ENCODE measurements at regions not wholly inside any gene's neighbourhood (a gene's known extent, or its start where the extent isn't known, plus 50 kb on each side); places are given as distances from the start of the nearest gene placed in this dataset.
"Not testable (repeated sequence)": the region's sequence is repeated elsewhere in the genome, so short reads cannot be mapped to it uniquely, and the experiment has no call there.

GRCh38 chr17:62239569-62239968 lies 140.8 kb upstream of the EFCAB3 start:
- H3K56ac ChIP-seq (ENCODE audit: low read length); H3K36me3 ChIP-seq (ENCODE audit: control insufficient read depth, insufficient read depth, low read length); H3K4me2 ChIP-seq (ENCODE audit: low read length); H2AK5ac ChIP-seq (ENCODE audit: low read length); H3K4me1 ChIP-seq (ENCODE audit: control insufficient read depth, low read depth, low read length); H3K27me3 ChIP-seq (ENCODE audit: insufficient read depth, low read length, poor library complexity); DNase-seq; H3K4ac ChIP-seq (ENCODE audit: low read depth, low read length); H3K9ac ChIP-seq (ENCODE audit: low read length); H3K23ac ChIP-seq (ENCODE audit: low read length); H2BK15ac ChIP-seq (replicated peaks; ENCODE audit: low read depth); H3K79me2 ChIP-seq (ENCODE audit: control insufficient read depth, insufficient read depth, low read length); H4K5ac ChIP-seq (ENCODE audit: low read length); H2BK5ac ChIP-seq (ENCODE audit: low read length); H3K4me3 ChIP-seq (ENCODE audit: low read length); H3K79me1 ChIP-seq (ENCODE audit: low read length); H3K27ac ChIP-seq (ENCODE audit: low read depth, low read length); H4K8ac ChIP-seq (ENCODE audit: low read depth, low read length); H3K18ac ChIP-seq (ENCODE audit: low read length); H2BK120ac ChIP-seq (ENCODE audit: low read depth, low read length): not testable (repeated sequence)
- no CpG with 5 or more reads among the region's 3 CpGs for WGBS (ENCODE audit: extremely low coverage, insufficient coverage, low lambda C conversion rate)

- not testable (repeated sequence) for H2BK120ac ChIP-seq (ENCODE audit: low read depth, low read length); H3K9ac ChIP-seq (ENCODE audit: low read length); H2BK15ac ChIP-seq (replicated peaks; ENCODE audit: low read depth); DNase-seq; H3K79me2 ChIP-seq (ENCODE audit: control insufficient read depth, insufficient read depth, low read length); H3K18ac ChIP-seq (ENCODE audit: low read length); H3K27ac ChIP-seq (ENCODE audit: low read depth, low read length); H3K4me1 ChIP-seq (ENCODE audit: control insufficient read depth, low read depth, low read length); H3K27me3 ChIP-seq (ENCODE audit: insufficient read depth, low read length, poor library complexity); H3K4me3 ChIP-seq (ENCODE audit: low read length); H2AK5ac ChIP-seq (ENCODE audit: low read length); H3K36me3 ChIP-seq (ENCODE audit: control insufficient read depth, insufficient read depth, low read length); H3K4me2 ChIP-seq (ENCODE audit: low read length); H3K23ac ChIP-seq (ENCODE audit: low read length); H4K5ac ChIP-seq (ENCODE audit: low read length); H3K79me1 ChIP-seq (ENCODE audit: low read length); H2BK5ac ChIP-seq (ENCODE audit: low read length); H3K56ac ChIP-seq (ENCODE audit: low read length); H3K4ac ChIP-seq (ENCODE audit: low read depth, low read length); H4K8ac ChIP-seq (ENCODE audit: low read depth, low read length)
- no CpG with 5 or more reads among the region's 6 CpGs for WGBS (ENCODE audit: extremely low coverage, insufficient coverage, low lambda C conversion rate)
Measured at GRCh38 chr17:62238551-62239338, 141.6 kb upstream of the EFCAB3 start.

- H3K79me2 ChIP-seq (ENCODE audit: control insufficient read depth, insufficient read depth, low read length); H4K8ac ChIP-seq (ENCODE audit: low read depth, low read length); H3K4me3 ChIP-seq (ENCODE audit: low read length); H3K36me3 ChIP-seq (ENCODE audit: control insufficient read depth, insufficient read depth, low read length); H3K4ac ChIP-seq (ENCODE audit: low read depth, low read length); H3K27ac ChIP-seq (ENCODE audit: low read depth, low read length); H2BK5ac ChIP-seq (ENCODE audit: low read length); H2BK15ac ChIP-seq (replicated peaks; ENCODE audit: low read depth); H2BK120ac ChIP-seq (ENCODE audit: low read depth, low read length); H3K4me2 ChIP-seq (ENCODE audit: low read length); H3K23ac ChIP-seq (ENCODE audit: low read length); H3K4me1 ChIP-seq (ENCODE audit: control insufficient read depth, low read depth, low read length); H2AK5ac ChIP-seq (ENCODE audit: low read length); H3K56ac ChIP-seq (ENCODE audit: low read length); H3K9ac ChIP-seq (ENCODE audit: low read length); H3K79me1 ChIP-seq (ENCODE audit: low read length); H3K18ac ChIP-seq (ENCODE audit: low read length); H3K27me3 ChIP-seq (ENCODE audit: insufficient read depth, low read length, poor library complexity); H4K5ac ChIP-seq (ENCODE audit: low read length); DNase-seq: not testable (repeated sequence)
- no CpG with 5 or more reads among the region's 2 CpGs for WGBS (ENCODE audit: extremely low coverage, insufficient coverage, low lambda C conversion rate)
Measured at GRCh38 chr17:62233822-62234481, 146.4 kb upstream of the EFCAB3 start.

GRCh38 chr17:62231293-62231692 lies 149.1 kb upstream of the EFCAB3 start:
- WGBS (ENCODE audit: extremely low coverage, insufficient coverage, low lambda C conversion rate): no CpG with 5 or more reads among the region's 5 CpGs

GRCh38 chr17:62226610-62227240 lies 153.6 kb upstream of the EFCAB3 start:
- not testable (repeated sequence) for H3K18ac ChIP-seq (ENCODE audit: low read length); H3K4ac ChIP-seq (ENCODE audit: low read depth, low read length); H3K4me2 ChIP-seq (ENCODE audit: low read length); DNase-seq; H4K5ac ChIP-seq (ENCODE audit: low read length); H3K36me3 ChIP-seq (ENCODE audit: control insufficient read depth, insufficient read depth, low read length); H2BK120ac ChIP-seq (ENCODE audit: low read depth, low read length); H2BK5ac ChIP-seq (ENCODE audit: low read length); H3K23ac ChIP-seq (ENCODE audit: low read length); H4K8ac ChIP-seq (ENCODE audit: low read depth, low read length); H3K27ac ChIP-seq (ENCODE audit: low read depth, low read length); H3K9ac ChIP-seq (ENCODE audit: low read length); H3K4me3 ChIP-seq (ENCODE audit: low read length); H3K79me1 ChIP-seq (ENCODE audit: low read length); H2BK15ac ChIP-seq (replicated peaks; ENCODE audit: low read depth); H3K27me3 ChIP-seq (ENCODE audit: insufficient read depth, low read length, poor library complexity); H3K79me2 ChIP-seq (ENCODE audit: control insufficient read depth, insufficient read depth, low read length); H2AK5ac ChIP-seq (ENCODE audit: low read length); H3K4me1 ChIP-seq (ENCODE audit: control insufficient read depth, low read depth, low read length); H3K56ac ChIP-seq (ENCODE audit: low read length)
- no CpG with 5 or more reads among the region's 3 CpGs for WGBS (ENCODE audit: extremely low coverage, insufficient coverage, low lambda C conversion rate)

More at GRCh38 chr17:62231293-62231692, 149.1 kb upstream of the EFCAB3 start:
- DNase-seq; H3K79me2 ChIP-seq (ENCODE audit: control insufficient read depth, insufficient read depth, low read length); H4K8ac ChIP-seq (ENCODE audit: low read depth, low read length); H3K9ac ChIP-seq (ENCODE audit: low read length); H3K79me1 ChIP-seq (ENCODE audit: low read length); H3K4me2 ChIP-seq (ENCODE audit: low read length); H3K27ac ChIP-seq (ENCODE audit: low read depth, low read length); H2AK5ac ChIP-seq (ENCODE audit: low read length); H3K4me1 ChIP-seq (ENCODE audit: control insufficient read depth, low read depth, low read length); H3K23ac ChIP-seq (ENCODE audit: low read length); H2BK15ac ChIP-seq (replicated peaks; ENCODE audit: low read depth); H3K18ac ChIP-seq (ENCODE audit: low read length); H3K4ac ChIP-seq (ENCODE audit: low read depth, low read length); H3K36me3 ChIP-seq (ENCODE audit: control insufficient read depth, insufficient read depth, low read length); H3K27me3 ChIP-seq (ENCODE audit: insufficient read depth, low read length, poor library complexity); H4K5ac ChIP-seq (ENCODE audit: low read length); H2BK120ac ChIP-seq (ENCODE audit: low read depth, low read length); H3K56ac ChIP-seq (ENCODE audit: low read length); H2BK5ac ChIP-seq (ENCODE audit: low read length); H3K4me3 ChIP-seq (ENCODE audit: low read length): not testable (repeated sequence)
